GM12891 (cell line): ENCODE measurements at regions not wholly inside any gene's neighbourhood (a gene's known extent, or its start where the extent isn't known, plus 50 kb on each side); places are given as distances from the start of the nearest gene placed in this dataset.

Source experiments
- DNase-seq: peaks from one replicate; pipeline ENCODE4 v3.0.0; 2011; ENCODE audit warnings: low spot score; ENCODE audit not compliant: insufficient read length
- FAIRE-seq: peaks from 2 replicates; lab custom pipeline; 2011; peaks lifted over from hg19 to GRCh38; lab: Jason Lieb, UNC
- PAX5 ChIP-seq: IDR thresholded peaks from 2 replicates; pipeline ENCODE4 v1.6.1; 2011; ENCODE audit warnings: low read length, moderate library complexity, mild to moderate bottlenecking; ENCODE audit not compliant: insufficient read depth, severe bottlenecking
- POLR2A ChIP-seq: IDR thresholded peaks from 2 replicates; pipeline ENCODE4 v1.6.1; 2011; ENCODE audit warnings: low read depth, low read length, control low read depth
- POLR2AphosphoS5 ChIP-seq: IDR thresholded peaks from 2 replicates; pipeline ENCODE4 v1.6.1; 2011; ENCODE audit warnings: low read depth, low read length, control low read depth
- POU2F2 ChIP-seq: IDR thresholded peaks from 2 replicates; pipeline ENCODE4 v1.6.1; 2011; ENCODE audit warnings: low read depth, mild to moderate bottlenecking, control low read depth, low read length, moderate library complexity
- SPI1 ChIP-seq: IDR thresholded peaks from 2 replicates; pipeline ENCODE4 v1.6.1; 2011; ENCODE audit warnings: low read depth, low read length, control low read depth
- TAF1 ChIP-seq: IDR thresholded peaks from 2 replicates; pipeline ENCODE4 v1.6.1; 2011; ENCODE audit warnings: low read depth, low read length, control low read depth

DNA sequence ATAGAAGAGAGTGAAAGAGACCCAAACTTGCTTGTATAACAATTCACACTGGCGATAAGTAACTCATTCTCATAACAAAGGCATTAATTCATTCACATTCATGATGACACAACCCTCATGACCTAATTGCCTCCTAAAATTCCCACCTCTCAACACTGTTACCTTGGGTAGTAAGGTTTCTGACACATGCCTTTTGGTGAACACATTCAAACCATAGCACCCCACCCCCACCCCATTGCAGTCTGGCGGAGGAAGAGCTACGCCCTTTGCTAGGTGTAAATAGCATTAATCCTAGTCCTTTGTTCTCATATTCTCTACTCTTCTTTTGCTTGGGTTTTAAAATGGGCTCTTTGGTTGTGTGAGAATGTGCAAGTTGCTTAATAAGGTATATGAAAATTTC, 361.5 kb downstream of the DSEL start:
- DNase-seq (no peak), FAIRE-seq (no peak)
- TF ChIP-seq PAX5 = no peak
- TF ChIP-seq SPI1 = no peak
- no peak for TF ChIP-seq TAF1
- no peak for TF ChIP-seq POLR2AphosphoS5
- no peak for TF ChIP-seq POLR2A

DNA sequence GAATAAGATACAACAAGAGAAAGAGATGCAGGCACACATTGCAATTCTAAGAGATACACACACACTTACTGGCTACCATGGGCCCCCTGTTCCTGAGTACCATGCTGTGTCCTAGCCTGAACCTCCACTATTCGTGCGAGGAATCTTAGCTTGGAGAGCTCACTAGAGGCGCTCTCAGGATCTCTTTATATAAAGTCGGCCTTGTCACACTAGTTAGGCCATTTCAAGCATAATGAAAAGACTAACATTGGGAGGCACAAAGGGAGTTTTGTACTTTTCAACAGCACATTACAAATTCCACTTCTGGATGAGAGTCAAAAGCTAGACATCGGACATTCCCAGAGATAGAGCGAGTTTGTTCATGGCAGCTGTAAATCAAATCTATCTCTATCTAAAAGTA, 365.2 kb downstream of the DSEL start:
- TF ChIP-seq PAX5 = no peak
- no peak for TF ChIP-seq SPI1
- no peak for TF ChIP-seq POLR2AphosphoS5
- TF ChIP-seq TAF1 = no peak
- no peak for TF ChIP-seq POU2F2
- TF ChIP-seq POLR2A = no peak
- DNase-seq = no peak
- FAIRE-seq = no peak

DNA sequence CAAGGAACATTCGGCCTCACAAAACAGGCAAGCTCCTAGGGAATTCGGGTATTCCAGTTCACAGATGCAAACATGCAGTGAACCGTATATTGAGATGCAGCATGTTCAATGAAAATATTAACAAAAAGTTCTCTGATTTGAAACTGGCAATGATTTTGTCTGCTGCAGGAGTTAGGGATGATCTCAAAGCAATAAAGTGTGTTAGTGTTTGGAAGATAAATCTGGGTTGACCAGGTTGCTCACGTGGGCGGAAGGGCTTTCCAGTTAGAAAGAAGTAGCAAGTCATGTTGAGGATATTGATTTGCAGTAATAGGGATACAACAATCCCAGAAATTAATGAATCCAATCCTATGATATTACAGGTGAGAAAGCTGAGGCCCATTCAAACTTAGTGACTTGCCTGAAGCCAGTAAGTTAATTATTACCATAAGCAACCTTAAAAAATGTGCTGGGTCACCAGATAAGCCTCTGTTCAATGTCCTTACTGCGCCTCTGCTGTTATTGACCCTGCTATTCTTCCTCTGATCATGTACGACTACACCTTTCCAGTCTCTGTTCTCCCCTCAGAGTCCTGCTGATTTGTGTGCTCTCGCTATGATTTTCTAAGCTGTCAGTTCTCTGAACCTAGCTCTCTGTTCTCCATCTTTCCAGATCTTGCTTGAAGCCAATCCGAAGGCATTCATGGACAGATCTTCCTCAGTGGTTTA, 370.8 kb downstream of the DSEL start:
- FAIRE-seq = no peak
- no peak for TF ChIP-seq POLR2AphosphoS5
- no peak for TF ChIP-seq POLR2A
- TF ChIP-seq PAX5 = no peak
- no peak for TF ChIP-seq SPI1
- TF ChIP-seq TAF1 = no peak
- TF ChIP-seq POU2F2 = no peak
- DNase-seq = no peak

DNA sequence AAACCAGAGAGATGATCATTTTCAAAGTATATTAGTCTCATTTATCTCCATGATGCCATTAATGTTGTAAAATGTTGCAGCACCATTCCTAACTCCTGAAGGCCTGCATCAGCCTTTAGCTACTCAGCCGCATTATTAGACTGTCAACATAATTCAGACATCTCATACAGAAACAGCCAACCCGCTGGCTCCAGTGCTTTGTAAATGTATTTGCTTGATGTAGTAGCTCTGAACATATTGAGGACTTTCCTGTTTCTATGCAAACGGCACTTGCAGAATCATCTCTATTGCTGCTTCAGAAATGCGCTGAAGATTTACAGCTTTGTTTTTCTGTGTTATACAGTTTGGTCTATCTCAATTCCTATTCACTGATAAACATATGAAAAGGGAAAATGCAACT, 372.2 kb downstream of the DSEL start:
- TF ChIP-seq PAX5 (no peak), SPI1 (no peak), POLR2AphosphoS5 (no peak), POU2F2 (no peak), TAF1 (no peak), POLR2A (no peak)
- no peak for DNase-seq
- no peak for FAIRE-seq

DNA sequence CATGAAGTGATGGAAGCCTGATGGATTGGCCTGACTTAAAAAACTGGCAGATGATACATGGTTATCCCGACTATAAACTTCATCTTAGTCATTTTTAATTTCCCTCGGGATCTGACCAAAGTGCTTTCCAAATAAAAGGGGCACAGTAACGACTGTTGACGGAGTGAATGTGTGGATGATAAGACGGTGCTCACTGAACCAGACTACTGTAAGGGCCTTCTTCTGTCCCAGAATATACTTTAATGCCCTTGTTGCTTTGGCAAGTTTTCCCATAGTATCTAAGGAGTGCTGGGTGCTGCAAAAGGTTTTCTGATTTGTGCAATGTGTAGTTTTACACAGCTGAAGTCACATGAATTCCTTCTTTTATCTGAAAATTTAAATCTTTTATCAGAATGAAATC, 373.5 kb downstream of the DSEL start:
- DNase-seq = no peak
- TF ChIP-seq SPI1 = no peak
- FAIRE-seq = no peak

DNA sequence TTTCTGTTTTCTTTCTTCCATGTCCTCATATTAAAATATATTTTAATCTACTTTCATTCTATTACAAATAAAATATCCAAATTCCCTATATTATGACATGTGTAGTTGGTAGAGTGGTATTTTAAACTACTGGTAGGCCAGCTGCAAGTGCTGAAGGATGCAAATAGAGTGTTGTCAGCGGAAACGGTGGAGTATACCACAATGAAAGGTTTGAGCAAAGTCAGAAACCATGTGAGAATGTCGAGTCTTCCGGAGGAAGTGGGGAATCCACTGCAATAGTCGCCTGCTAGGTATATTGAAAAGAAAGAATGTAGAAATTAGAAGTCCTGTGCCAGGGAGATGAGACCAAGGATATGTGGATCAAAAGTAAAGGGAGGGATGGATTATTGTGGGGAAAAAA, 373.9 kb downstream of the DSEL start:
- TF ChIP-seq POLR2AphosphoS5 = no peak
- no peak for TF ChIP-seq SPI1
- no peak for TF ChIP-seq POU2F2
- no peak for TF ChIP-seq TAF1
- no peak for TF ChIP-seq POLR2A
- no peak for TF ChIP-seq PAX5
- DNase-seq = no peak
- no peak for FAIRE-seq

DNA sequence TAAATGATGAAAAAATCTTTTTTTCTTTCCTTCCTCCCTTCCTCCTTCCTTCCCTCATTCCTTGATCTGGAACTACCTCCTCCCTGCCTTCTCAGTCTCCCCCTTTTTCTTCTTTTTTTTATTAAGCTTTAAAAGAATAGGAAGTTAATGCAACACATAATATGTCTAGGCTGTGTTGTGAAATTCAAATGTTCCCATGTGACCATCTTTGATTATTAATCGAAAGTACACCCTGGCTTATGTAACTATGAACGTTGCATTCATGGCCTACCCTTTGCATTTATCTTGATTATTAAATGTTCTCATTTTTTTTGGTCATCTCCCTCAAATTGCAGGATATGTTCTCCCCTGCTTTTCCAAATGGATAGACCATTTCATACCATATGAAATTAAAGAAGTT, 376.0 kb downstream of the DSEL start:
- no peak for FAIRE-seq
- DNase-seq = no peak

DNA sequence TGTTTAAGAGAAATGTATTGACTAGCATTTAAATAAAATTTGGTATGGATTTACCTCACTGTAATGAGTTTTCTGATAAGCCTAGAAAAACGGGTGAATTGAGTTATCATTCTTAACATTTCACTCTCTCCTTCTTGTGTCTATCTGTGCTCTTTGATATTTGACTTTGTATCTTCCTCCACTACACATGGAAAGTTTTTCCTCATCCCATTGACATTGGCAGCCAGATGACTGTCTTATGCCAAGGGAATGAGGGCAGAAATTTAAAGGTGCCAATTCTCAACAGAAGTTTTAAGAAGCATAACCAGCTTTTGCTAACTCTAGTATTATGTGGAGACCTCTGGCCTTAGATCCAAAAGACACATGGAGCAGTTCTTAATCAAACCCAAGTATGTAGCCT, 376.6 kb downstream of the DSEL start:
- FAIRE-seq (no peak), DNase-seq (no peak)
- TF ChIP-seq POU2F2 (no peak), SPI1 (no peak), PAX5 (no peak), TAF1 (no peak), POLR2A (no peak), POLR2AphosphoS5 (no peak)

More for the DNA sequence above, 376.0 kb downstream of the DSEL start:
- TF ChIP-seq SPI1 (no peak), POLR2A (no peak), PAX5 (no peak), TAF1 (no peak), POU2F2 (no peak), POLR2AphosphoS5 (no peak)

DNA sequence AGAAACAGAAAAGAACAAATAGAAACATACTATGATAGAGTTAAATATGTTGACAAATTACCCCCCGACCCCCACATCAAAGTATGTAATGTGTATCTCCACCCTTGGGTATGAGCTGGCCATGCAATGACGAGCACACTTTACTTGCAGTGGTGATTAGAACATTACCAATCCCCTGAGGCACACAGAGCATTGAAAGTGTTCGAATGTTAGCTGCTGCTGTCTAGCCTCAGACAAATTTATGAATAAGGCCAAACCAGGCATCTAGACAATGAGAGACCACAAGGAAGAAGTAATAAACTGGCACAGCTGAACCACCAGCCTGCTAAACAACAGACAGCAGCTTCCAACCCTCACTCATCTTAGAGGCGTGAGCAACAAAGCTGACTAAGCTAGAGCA, 380.5 kb downstream of the DSEL start:
- TF ChIP-seq PAX5 (no peak), POLR2AphosphoS5 (no peak), POU2F2 (no peak), SPI1 (no peak), POLR2A (no peak), TAF1 (no peak)
- FAIRE-seq (no peak), DNase-seq (no peak)

DNA sequence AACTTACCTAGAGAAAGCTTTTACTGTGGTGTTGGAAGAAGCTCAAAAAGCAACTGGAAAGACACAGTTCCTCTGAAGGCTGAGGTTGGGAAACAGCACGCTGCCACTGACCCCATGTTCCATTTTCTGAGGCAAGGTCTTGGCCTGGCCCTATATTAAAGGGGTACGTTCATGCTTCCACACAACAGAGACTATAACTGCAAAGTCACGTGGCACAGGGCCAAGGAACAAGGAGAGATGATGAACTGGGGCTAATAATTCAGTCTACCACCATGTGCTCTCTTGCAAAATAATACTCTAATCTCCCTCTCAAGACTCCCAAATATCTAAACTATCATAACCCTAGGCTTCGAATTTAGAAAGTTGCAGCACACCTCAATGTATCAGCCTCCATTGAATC, 381.6 kb downstream of the DSEL start:
- FAIRE-seq = no peak
- no peak for TF ChIP-seq TAF1
- TF ChIP-seq PAX5 = no peak
- TF ChIP-seq SPI1 = no peak
- no peak for TF ChIP-seq POLR2AphosphoS5
- TF ChIP-seq POU2F2 = no peak
- TF ChIP-seq POLR2A = no peak
- DNase-seq = no peak
